ENCODE measurements at regions not wholly inside any gene's neighbourhood (a gene's known extent, or its start where the extent isn't known, plus 50 kb on each side); places are given as distances from the start of the nearest gene placed in this dataset.
"Not testable (repeated sequence)": the region's sequence is repeated elsewhere in the genome, so short reads cannot be mapped to it uniquely, and the experiment has no call there.

GRCh38 chr15:20188611-20189010, 353.0 kb downstream of the GOLGA6L6 start:
- not testable (repeated sequence) for TF ChIP-seq CBX3 (IDR thresholded peaks at IDR 0.05; ENCODE audit: low read depth); CTCF (IDR thresholded peaks at IDR 0.05 in 2 of 3, conservative IDR thresholded peaks at IDR 0.05 in 1 of 3; ENCODE audit: borderline replicate concordance in 1 of 3, insufficient read depth in 1 of 3, low read depth in 2 of 3, low read length in 2 of 3); YY1 (IDR thresholded peaks at IDR 0.05; ENCODE audit: extremely low read depth, insufficient replicate concordance, low read depth, low read length); POLR2A (IDR thresholded peaks at IDR 0.05; ENCODE audit: borderline replicate concordance, extremely low read depth, insufficient read depth, insufficient read length); RAD21 (IDR thresholded peaks at IDR 0.05; ENCODE audit: low read depth); JUND (IDR thresholded peaks at IDR 0.05); EZH2 (IDR thresholded peaks at IDR 0.05); REST (IDR thresholded peaks at IDR 0.05; ENCODE audit: low read depth); ATF3 (IDR thresholded peaks at IDR 0.05); EZH2phosphoT487 (IDR thresholded peaks at IDR 0.05; ENCODE audit: borderline replicate concordance); SIN3A (IDR thresholded peaks at IDR 0.05; ENCODE audit: low read depth)
- TF ChIP-seq, protein P1, sequence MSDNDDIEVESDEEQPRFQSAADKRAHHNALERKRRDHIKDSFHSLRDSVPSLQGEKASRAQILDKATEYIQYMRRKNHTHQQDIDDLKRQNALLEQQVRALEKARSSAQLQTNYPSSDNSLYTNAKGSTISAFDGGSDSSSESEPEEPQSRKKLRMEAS (IDR thresholded peaks at IDR 0.05): not testable (repeated sequence)

All from HCT116 (cell line).